HG03469 (cell line): ENCODE measurements at regions not wholly inside any gene's neighbourhood (a gene's known extent, or its start where the extent isn't known, plus 50 kb on each side); places are given as distances from the start of the nearest gene placed in this dataset.

ENCODE experiments used
- ATAC-seq: cut with Tn5 transposase; IDR thresholded peaks from one replicate; pipeline ENCODE4 v1.9.1; 2021; ENCODE audit warnings: mild to moderate bottlenecking, moderate library complexity, moderate number of reproducible peaks; ENCODE audit not compliant: unreplicated experiment

DNA sequence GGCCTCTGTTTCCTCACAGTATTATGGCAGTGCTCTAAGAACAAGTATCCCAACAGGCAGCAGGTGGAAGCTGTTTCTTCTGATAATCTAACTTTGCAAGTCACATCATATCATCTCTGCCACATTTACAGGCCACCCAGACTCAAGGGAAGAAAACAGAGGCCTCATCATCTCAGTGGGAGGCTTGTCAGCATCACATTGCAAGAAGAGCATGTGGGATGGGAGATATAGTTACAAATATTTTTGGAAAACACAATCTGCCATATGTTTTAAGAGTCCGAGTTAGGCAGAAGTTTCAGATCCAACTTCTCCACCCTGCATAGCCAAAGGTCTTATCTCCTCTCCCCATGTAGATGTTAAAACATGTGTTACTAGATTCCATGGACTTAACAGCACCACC lies 130.4 kb upstream of the PDE1C start:
- no peak for ATAC-seq

DNA sequence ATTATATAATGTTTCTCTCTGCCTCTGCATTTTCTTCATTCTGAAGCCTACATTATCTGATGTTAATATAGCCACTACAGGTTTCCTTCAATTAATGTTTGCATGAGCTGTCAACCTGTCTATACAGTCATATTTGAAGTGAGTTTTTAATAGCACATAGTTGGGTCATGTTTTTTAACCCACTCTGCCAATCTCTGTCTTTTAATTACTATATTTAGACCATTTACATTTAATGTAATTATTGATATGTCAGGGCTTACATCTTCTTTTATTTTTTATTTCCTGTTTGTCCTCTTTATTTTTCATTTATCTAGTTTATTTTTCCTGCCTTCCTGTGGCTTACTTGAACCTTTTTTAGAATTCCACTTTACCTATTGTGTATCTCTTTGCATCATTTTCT lies 124.3 kb upstream of the PDE1C start:
- ATAC-seq, result no peak

DNA sequence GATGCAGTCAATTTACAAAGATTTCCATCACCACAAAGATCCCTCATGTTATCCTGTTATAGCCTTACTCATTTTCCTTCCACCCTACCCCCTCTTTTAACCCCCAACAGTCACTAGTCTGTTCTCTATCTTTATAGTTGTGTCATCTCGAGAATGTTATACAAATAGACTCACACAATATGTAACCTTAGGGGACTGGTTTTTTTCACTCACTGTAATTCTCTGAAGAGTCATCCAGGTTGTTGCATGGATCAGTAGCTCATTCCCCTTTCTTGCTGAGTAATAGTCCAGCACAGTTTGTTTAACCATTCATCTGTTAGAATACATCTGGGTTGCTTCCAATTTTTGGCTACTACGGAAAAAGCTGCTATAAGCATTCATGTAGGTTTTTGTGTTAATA lies 121.1 kb upstream of the PDE1C start:
- ATAC-seq, result no peak

DNA sequence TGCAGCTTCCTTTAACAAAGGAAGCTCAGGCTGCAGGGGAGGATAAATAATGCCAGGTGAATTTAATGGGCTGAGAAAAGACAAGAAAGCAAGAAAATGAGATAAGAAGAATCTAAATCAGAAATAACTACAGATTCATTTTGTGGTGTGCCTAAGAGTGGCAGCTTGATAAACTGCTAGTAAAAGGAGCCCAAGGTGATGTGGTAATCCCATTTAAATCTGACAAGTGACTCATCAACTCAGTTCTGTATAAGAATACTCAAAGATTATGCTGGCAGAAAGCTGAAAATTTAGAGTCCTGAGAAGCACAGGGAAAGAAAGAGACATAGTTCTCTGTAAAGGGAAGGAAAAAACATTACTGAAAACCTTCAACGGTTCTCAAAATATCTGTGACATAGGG lies 109.4 kb upstream of the PDE1C start:
- no peak for ATAC-seq

DNA sequence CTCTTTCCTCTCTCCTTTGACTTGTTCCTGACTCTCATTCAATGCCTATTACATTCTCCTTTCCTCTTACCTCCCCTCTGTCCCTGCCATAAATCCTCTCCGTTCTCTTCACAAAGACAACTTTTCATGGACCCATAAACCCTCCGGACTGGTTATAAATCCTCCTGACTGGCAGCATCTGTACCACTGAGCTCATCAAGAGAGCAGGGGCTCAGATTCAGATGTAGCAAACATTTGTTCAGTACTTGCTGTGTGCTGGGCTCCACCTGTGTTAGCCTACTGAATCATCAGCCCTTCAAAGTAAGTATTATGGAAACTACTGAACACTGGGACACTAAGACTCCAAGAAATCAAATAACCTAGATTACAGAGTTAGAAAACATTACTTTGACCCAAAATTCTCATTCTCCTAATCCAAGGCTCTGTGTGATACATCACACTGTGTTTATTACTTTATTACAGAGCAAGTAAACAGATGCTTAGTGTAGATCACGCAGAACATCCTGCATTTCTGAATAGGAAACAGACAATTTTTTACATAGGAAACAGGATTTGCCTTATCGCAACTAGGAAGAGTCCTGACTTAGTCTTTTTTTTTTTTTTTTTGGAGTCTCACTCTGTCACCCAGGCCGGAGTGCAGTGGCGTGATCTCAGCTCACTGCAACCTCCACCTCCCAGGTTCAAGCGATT lies 108.6 kb upstream of the PDE1C start:
- no peak for ATAC-seq

DNA sequence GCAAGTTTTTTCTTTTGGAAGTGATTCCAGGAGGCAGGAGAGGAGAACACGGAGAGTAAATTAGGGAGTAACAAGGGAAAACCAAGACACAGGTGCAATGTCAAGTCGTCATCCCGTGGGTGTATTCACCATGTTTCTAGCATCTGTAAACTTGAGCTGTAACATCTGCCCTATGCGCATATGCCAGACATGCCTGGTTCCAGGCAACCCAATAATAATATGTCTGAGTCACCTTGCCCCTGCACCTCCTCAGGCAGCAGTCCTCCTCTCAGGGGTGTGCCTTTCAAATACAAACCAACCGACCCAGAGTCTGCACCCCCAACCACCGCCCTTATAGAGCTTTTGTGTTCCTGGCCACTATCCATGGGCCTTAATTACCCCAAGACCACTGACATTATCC lies 107.0 kb upstream of the PDE1C start:
- ATAC-seq, result no peak

DNA sequence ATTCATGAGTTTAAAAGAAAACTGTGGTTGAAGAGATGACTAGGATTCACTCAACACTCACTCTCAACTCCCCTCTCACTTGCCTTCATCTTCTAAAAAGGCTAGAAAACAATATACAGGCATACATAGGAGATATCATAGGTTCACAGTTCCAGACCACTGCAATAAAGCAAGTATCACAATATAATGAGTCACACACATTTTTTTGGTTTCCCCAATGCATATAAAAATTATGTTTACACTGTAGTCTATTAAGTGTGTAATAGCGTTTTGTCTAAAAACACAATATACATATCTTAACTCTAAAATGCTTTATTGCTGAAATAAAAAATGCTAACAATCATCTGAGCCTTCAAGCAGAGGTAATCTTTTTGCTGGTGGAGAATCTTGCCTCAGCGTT lies 104.9 kb upstream of the PDE1C start:
- no peak for ATAC-seq

DNA sequence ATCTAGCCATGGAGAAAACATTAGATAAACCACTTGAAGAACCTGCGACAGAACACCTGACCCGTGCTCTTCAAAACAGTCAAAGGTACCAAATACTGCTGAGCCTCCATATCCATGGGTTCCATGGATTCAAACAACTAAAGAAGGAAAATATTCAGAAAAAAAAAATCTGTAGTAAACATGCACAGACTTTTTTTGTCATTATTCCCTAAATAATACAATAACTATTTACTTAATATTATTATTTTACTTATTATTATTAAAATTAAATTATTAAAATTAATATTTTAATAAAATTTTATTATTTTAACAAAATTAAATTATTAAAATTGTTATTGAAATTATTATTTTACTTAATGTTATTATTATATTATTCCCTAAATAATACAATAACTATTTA lies 101.0 kb upstream of the PDE1C start:
- ATAC-seq, result no peak

DNA sequence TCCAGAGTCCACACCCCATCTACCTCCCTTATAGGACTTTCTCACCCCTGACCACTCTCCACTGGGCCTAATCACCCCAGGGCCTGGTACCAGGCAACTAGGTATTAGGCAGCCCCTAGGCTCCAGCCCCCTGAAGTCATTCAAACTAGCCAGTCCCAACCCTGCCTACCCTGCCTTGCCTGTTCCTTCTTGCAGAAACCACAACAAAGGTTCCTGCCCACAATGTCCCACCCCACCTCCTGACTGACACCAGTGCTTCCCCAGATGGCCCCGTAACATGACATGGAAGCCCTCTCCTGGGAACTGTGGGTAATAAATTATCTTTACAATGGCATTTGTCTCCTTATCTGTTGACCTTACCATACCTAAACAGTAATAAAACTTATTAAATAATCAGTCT lies 100.6 kb upstream of the PDE1C start:
- no peak for ATAC-seq

DNA sequence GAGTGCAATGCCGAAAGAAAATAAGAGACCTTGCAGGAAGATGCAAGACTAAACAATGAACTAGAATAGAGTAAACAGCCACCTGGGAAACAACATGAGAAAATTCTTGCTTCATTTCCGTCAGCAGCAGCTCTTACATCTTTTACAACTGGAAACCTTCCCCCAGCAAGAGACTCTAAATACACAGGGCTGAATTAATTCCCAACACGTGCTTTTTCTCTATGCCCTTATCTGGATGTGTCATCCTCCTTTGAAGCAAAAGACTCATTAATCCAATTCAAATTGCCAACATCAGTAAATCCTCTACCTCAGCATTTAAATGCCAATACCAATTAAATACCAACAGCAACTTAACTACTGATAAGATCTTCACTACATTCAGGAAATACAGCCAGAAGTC lies 99.0 kb upstream of the PDE1C start:
- no peak for ATAC-seq

DNA sequence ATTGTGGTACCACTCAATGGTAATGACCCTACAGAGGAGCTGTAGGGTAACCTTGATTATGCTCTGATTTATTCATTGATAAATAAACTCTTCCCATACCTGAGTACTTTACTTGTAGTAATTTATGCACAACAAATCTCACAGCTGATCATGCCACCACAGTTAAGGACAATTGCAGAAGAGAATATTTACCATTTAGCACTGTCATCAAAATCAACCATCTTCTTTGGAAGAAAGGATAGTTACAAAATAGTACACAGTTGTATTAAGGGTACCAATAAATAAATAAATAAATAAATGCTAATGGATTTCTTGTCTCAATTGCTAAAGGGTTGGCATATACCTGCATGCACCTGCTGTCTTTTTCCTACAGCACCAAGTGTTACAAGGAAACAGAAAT lies 97.6 kb upstream of the PDE1C start:
- no peak for ATAC-seq

DNA sequence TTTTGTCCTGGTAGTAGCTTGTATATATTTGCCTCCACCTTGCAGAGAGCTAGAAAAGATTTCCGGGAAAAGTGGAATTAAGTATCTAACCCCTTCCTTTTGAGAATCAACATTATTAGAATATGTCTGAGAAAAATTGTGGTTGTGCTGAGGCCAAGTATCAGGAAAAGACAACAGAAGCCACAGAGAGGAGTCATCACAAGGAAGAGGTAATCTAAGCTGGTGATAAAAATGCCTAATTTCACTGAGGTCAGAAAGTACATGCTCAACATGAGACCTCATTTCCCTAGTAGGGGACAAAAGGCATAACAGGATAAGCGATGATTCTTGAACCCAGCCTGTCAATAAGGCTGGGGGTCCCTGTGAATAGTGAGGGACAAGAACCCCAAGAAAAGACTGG lies 97.0 kb upstream of the PDE1C start:
- ATAC-seq, result no peak

DNA sequence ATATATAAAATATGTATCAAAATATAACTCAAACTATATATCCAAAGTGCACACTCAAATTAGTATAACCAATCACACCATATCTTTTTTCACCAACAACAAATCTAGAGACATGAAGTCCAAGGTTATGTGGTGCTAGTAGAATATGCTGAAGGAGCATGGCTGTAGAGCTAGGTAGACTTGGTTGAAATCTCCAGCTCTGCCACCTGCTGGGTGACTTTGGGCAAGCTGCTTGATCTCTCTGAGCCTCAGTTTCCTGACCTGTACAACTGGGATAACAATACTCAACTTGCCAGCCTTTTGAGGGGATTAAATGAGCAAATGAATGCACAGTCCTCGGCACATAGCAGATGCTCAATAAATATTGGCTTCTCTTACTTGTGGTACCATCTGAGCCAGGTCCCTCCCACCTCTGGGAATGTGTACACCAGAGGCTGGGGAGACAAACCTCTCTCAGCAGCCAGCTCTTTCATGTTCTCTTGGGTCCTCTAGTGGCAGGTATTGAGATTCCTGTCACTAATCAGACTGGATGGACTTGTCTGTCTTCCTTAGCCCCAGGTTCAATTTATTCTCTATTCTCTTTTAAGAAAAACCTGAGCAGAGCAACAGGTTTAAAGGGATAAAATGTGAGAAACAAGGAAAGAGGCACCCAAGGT lies 94.3 kb upstream of the PDE1C start:
- no peak for ATAC-seq

DNA sequence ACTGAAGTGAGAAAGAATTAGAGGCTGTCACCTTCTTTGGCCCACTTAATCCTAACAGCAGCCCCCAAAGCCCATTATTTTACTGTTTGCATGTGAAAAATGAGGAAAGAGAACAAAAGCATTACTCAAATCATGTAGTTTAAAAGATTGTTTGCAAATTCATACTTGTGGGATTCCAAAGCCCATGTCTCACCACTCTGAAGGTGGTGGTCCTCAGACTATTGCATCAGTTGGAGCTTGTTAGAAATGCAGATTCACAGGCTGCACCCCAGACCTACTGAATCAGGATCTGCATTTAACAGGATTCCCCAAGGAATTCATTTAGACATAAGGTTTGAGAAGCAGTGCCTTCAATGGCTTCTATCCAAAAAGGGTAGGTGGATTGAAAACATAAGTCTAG lies 93.7 kb upstream of the PDE1C start:
- ATAC-seq, result no peak

DNA sequence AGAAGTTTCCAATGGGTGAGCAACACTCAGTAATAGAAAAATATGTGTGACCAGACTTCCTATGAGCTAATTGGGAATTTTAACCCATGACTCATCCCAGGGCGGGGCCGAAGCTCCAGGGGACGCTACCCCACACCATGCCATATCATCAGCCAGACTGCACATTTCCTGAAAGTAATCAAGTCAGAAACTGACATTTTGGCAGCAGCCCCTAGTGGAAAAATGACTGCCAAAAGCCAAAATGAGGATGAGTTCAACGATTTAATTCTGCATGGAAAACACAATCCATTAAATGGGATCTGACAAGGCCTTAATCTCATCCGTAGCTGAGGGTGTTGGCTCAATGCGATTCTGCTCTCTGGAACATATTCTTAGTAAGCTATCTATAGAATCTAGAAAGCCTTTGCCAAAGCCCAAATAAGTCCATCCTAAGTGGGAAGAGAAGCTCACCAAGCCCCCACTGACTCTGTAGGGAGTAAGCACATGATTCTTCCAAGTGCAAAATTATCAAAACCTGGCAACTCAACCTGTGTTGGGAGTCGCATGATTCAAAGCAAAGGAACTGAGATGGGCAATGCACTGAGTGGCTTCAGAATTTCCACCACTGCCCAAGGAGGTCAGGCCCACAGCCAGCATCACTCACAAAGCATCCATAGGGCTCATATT lies 93.1 kb upstream of the PDE1C start:
- ATAC-seq, result no peak

DNA sequence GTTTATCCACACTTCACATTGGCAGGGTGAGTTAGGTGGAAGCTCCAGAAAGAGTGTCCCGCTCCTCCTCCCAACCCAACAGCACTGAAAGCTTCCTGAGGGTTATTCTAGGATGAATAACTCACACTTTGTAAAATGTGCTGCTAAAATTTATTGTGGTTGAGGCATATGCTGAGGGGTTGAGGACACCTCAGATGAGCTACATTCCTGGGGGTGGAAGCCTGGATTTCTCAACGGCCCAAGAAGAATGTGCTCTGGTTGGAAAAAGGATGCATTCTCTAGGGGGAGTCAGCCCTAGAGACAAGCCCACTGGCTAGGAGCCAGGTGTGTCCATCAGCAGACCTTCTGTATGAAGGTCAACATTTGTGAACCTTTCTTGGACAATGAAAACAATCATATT lies 91.5 kb upstream of the PDE1C start:
- no peak for ATAC-seq

DNA sequence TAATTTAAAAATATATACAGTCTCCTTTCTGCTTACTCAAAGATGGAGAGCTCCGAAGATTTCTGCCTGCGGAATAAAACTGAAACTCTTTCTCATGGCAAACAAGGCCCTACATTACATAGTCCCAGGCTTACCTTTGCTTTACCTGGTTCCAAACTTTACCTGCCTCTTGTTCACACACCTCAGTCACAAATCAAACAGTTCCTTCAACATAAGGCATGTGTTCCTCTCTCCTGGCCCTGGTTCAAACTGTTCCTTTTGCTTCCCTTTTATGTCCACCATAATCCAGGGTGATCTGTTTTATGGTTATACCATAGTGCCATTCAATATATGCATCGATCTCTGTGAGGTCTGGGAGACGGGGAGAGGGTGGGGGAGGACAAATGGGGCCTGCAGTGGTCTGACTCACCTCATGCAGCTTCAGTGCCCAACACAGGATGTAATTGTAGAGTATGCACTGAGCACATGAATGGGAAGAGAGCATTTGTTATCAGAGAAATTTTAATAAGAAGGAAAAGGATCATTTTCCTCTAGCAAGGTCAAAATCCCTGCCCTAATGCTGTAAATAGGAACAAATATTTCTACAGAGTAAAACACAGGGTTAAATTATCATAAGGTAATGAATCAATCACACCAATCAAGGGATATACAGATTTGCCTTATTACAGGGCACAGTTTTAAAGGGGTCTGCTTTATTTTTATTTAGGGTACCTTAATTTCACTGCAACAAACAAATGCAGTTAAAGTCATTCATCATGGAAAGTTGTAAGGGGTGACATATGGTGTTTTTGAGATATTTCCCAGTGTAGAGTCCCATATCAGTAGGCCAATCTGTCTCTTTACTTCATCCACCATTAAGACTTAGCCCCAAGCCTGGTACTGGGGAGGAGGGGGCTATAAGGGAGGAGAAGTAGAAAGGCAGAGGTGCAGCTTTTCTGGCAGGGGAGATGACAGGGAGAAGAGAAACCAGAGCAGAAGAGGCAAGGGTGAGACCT lies 88.8 kb upstream of the PDE1C start:
- no peak for ATAC-seq

DNA sequence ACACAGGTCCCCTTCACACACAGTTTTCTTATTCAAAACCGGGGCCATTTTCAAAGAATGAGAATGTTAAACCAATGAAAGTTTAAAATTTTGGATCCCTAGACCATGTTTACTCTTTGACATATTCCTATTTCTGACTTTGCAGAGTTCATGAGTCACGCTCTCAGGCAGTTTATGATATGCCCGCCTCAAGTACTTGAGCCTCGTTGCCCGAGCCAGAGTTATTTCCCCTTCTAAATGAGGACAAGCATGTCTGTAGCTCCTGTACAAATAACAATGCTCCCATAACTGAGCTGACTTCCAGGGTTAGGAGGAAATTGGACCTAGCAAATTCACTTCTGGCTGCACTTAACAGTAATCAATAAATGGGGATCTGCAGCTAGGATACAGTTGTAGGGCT lies 87.9 kb upstream of the PDE1C start:
- no peak for ATAC-seq

DNA sequence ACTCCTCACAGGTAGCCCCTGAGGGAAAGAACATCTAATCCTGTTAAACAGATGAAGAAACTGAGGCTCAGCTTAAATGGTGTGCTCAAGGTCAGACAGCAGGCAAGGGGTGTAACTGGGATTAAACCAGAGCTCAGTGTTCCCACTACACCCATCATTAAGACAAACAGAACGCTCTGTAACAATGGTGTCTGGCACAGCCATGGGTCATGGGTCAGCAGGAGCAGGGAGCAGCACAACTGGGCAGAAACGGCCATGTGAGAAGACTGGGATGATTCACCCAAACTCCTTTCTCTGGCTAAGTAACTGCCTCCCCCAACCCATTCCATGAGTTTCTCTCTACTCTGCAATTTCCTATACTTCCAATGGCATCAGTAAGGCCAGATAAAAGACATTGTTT lies 85.5 kb upstream of the PDE1C start:
- no peak for ATAC-seq

DNA sequence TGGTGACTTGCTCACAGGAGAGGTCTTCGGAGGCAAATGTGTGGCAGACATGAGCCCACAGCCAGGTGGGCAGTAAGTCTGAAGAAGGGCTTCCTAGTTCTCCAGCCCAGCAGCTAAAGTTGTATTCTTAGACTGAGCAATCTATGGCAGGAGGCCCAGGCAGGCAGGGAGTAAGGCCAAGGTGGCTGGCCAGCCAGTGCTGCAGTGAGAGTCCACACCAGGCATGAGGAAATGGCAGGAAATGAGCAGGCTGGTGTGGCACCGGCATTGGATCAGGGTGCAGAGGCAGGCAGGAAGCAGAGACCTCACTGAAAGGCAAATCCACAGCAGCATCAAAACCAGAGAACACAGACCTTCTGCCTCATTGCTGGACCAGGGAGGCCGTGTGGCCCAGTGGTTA lies 84.6 kb upstream of the PDE1C start:
- ATAC-seq, result no peak

DNA sequence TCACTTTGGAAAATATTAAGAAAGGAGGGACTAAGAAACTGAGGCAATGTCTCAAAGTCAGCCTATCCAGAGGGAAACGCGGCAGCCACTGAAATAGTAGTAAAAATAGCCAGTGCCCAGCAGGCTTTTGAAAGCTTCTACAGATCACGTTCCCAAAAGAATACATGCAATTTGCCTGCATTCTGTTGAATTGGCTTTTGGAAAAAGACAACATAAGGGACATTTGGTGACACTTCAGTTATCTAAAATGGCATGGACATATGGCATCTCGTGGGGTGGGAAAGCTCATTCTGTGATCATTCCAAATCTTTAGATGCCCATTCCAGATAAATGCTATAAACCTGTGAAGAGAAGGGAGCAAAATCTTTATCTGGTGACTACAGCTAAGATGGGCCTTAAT lies 82.8 kb upstream of the PDE1C start:
- ATAC-seq, result no peak
